Frontal cortex (tissue), 3 donors: ENCODE measurements at regions not wholly inside any gene's neighbourhood (a gene's known extent, or its start where the extent isn't known, plus 50 kb on each side); places are given as distances from the start of the nearest gene placed in this dataset.

Source experiments
- DNase-seq, 2 donors: peaks; one replicate each; pipeline ENCODE4 v3.0.0; 2012; ENCODE audit warnings: low spot score in 2 of 2
- FAIRE-seq: peaks from 2 replicates; lab custom pipeline; 2012; peaks lifted over from hg19 to GRCh38; lab: Jason Lieb, UNC
- donor health status: control.
- donor health status: control.
- donor health status: control.

GRCh38 chr4:114279711-114280110 lies 300.3 kb upstream of the ARSJ start:
- DNase-seq (no peak), FAIRE-seq (no peak)

- FAIRE-seq (no peak), DNase-seq (no peak)
Measured at GRCh38 chr4:114280645-114281044, 301.2 kb upstream of the ARSJ start.

- FAIRE-seq (no peak), DNase-seq (no peak)
Measured at GRCh38 chr4:114281164-114281960, 301.9 kb upstream of the ARSJ start.

GRCh38 chr4:114282937-114283336 lies 303.5 kb upstream of the ARSJ start:
- DNase-seq, result no peak
- FAIRE-seq, result no peak

GRCh38 chr4:114284629-114285028 lies 305.2 kb upstream of the ARSJ start:
- FAIRE-seq (no peak), DNase-seq (no peak)

GRCh38 chr4:114286262-114286810 lies 306.9 kb upstream of the ARSJ start:
- DNase-seq (no peak), FAIRE-seq (no peak)

GRCh38 chr4:114287079-114287696 lies 307.7 kb upstream of the ARSJ start:
- FAIRE-seq (no peak), DNase-seq (no peak)

GRCh38 chr4:114296126-114296525 lies 302.5 kb upstream of the UGT8 start:
- FAIRE-seq, result no peak
- no peak for DNase-seq

GRCh38 chr4:114302472-114302871 lies 296.1 kb upstream of the UGT8 start:
- no peak for DNase-seq
- FAIRE-seq, result no peak

GRCh38 chr4:114304046-114304445 lies 294.6 kb upstream of the UGT8 start:
- no peak for DNase-seq
- FAIRE-seq, result no peak

GRCh38 chr4:114304567-114304966 lies 294.0 kb upstream of the UGT8 start:
- DNase-seq, result no peak
- FAIRE-seq, result no peak

GRCh38 chr4:114306946-114307345 lies 291.7 kb upstream of the UGT8 start:
- DNase-seq (no peak), FAIRE-seq (no peak)

- FAIRE-seq (no peak), DNase-seq (no peak)
Measured at GRCh38 chr4:114310296-114310925, 288.2 kb upstream of the UGT8 start.

- FAIRE-seq (no peak), DNase-seq (no peak)
Measured at GRCh38 chr4:114311787-114312186, 286.8 kb upstream of the UGT8 start.

- DNase-seq (no peak), FAIRE-seq (no peak)
Measured at GRCh38 chr4:114312338-114312737, 286.3 kb upstream of the UGT8 start.

- DNase-seq, result no peak
- no peak for FAIRE-seq
Measured at GRCh38 chr4:114316789-114317188, 281.8 kb upstream of the UGT8 start.

- FAIRE-seq, result no peak
- DNase-seq, result no peak
Measured at GRCh38 chr4:114317564-114317963, 281.0 kb upstream of the UGT8 start.

GRCh38 chr4:114318309-114318708 lies 280.3 kb upstream of the UGT8 start:
- DNase-seq (no peak), FAIRE-seq (no peak)

GRCh38 chr4:114320126-114320525 lies 278.5 kb upstream of the UGT8 start:
- FAIRE-seq, result no peak

GRCh38 chr4:114321366-114321765 lies 277.2 kb upstream of the UGT8 start:
- FAIRE-seq, result no peak
- DNase-seq, result no peak

More at GRCh38 chr4:114320126-114320525, 278.5 kb upstream of the UGT8 start:
- DNase-seq, result no peak

GRCh38 chr4:114323841-114324240 lies 274.8 kb upstream of the UGT8 start:
- FAIRE-seq (no peak), DNase-seq (no peak)
